GM18861 (cell line): ENCODE measurements at regions not wholly inside any gene's neighbourhood (a gene's known extent, or its start where the extent isn't known, plus 50 kb on each side); places are given as distances from the start of the nearest gene placed in this dataset.
"Not testable (repeated sequence)": the region's sequence is repeated elsewhere in the genome, so short reads cannot be mapped to it uniquely, and the experiment has no call there.

Experiments
- ATAC-seq: cut with Tn5 transposase; IDR thresholded peaks from one replicate; pipeline ENCODE4 v1.9.1; 2021; ENCODE audit not compliant: unreplicated experiment

GRCh38 chr12:94916663-94917062 lies 86.8 kb downstream of the NDUFA12 start:
- ATAC-seq = no peak

GRCh38 chr12:94909663-94910062 lies 93.8 kb downstream of the NDUFA12 start:
- no peak for ATAC-seq

- not testable (repeated sequence) for ATAC-seq
Observed at GRCh38 chr12:94905749-94906148, 97.7 kb downstream of the NDUFA12 start.

- no peak for ATAC-seq
Observed at GRCh38 chr12:94900496-94900895, 103.0 kb downstream of the NDUFA12 start.

GRCh38 chr12:94898388-94898787 lies 105.1 kb downstream of the NDUFA12 start:
- no peak for ATAC-seq

GRCh38 chr12:94892544-94893267 lies 110.8 kb downstream of the NDUFA12 start:
- no peak for ATAC-seq

GRCh38 chr12:94889445-94890210 lies 113.9 kb downstream of the NDUFA12 start:
- ATAC-seq = no peak

GRCh38 chr12:94879542-94879941 lies 124.0 kb downstream of the NDUFA12 start:
- no peak for ATAC-seq

- ATAC-seq = peak; percentile 42
Observed at GRCh38 chr12:94875525-94875924, 128.0 kb downstream of the NDUFA12 start.

GRCh38 chr12:94874518-94875302 lies 128.8 kb downstream of the NDUFA12 start:
- ATAC-seq = no peak

GRCh38 chr12:94873734-94874517 lies 129.6 kb downstream of the NDUFA12 start:
- no peak for ATAC-seq

GRCh38 chr12:94872971-94873733 lies 130.3 kb downstream of the NDUFA12 start:
- peak; percentile 78 for ATAC-seq

GRCh38 chr12:94872671-94872970 lies 130.9 kb downstream of the NDUFA12 start:
- no peak for ATAC-seq

- no peak for ATAC-seq
Observed at GRCh38 chr12:94872007-94872653, 131.4 kb downstream of the NDUFA12 start.

- ATAC-seq = no peak
Observed at GRCh38 chr12:94870511-94870910, 133.0 kb downstream of the NDUFA12 start.

GRCh38 chr12:94868161-94868560 lies 135.3 kb downstream of the NDUFA12 start:
- ATAC-seq = no peak

- ATAC-seq = no peak
Observed at GRCh38 chr12:94867066-94867855, 136.2 kb downstream of the NDUFA12 start.

- no peak for ATAC-seq
Observed at GRCh38 chr12:94864987-94865386, 138.5 kb downstream of the NDUFA12 start.
